ENCODE measurements at regions not wholly inside any gene's neighbourhood (a gene's known extent, or its start where the extent isn't known, plus 50 kb on each side); places are given as distances from the start of the nearest gene placed in this dataset.
"Not testable (repeated sequence)": the region's sequence is repeated elsewhere in the genome, so short reads cannot be mapped to it uniquely, and the experiment has no call there.

- DNase-seq: no peak
These were observed 213.9 kb upstream of the UBASH3B start for GRCh38 chr11:122441666-122442035.

DNA sequence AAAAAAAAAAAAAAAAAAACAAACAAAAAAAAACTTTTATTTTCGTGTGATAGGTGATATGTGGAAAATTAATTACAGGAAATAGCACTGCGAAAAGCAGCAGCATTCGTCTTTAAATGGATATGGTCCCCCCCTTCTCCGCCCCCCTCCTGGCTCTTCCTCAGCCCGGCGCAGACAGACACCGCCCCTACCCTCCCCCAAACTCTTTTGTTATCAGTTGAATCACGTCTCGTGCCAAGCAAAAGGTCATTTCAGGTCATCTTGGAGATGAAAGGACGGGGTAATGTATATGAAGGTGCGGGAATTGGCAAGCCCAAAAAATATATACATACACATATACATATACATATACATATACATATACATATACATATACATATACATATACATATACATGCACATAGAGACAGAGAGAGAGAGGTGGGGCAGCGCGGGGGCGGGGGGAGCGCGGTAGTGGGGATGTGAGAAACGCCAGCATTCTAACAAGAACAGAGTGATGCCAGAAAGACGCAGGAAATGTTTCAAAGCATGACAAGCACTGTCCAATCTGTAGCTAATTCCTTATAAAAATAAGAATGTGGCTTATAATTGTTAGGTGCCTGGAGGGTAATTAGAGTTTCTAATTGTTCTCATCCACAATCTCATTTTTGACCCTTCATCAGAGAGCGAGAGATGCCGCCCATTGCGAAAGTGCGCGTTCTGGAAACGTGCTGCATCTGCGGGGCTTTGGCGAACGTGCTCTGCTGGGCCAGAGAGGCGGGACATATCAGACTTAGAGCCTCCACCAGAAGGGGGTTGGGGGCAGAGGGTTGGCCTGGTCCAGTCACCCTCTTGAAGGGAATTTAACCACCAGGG lies 214.5 kb upstream of the UBASH3B start:
- no peak for DNase-seq

DNA sequence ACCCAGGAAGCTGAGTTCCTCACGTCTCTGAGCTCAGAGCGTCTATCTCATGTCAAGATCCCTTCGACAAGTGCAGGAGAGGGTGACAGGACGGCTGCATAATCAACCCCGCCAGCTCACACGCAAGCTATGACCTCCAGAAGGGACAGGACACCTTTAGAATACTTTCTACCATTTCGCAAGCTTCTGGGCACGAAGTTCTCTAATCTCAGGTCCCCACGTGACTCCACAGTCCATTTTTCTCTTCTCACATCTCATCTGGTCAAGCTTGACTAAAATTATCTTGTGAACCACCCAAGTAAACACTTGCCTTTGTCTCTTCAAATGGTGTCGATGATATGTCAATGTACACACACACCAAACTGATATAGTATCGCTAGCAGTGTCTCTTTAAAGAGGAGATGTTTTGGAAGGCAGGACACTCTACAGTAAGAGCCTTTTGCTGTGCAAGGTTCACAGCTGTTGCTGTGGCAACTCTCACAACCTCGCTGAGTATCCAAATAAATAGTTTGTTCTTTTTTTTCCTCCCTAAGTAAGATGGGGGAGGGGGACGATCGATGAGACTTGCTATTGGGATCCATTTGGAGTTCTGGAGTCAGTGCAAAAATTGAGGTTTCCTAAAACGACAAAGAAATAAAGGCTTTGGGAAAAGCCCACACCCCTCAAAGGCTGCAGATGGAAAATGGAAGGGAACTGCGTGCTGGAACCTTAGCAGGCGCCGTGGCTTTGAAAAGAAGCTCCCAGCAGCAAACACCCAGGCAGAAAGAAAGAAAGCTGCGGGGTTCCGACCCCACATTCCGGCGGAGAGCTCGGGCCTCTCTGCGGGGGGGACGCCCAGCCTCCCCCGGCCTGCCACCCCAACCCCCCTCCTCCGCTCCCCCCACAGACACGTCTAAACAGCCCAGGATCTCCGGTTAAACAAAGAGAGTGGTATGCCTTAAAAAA lies 215.4 kb upstream of the UBASH3B start:
- no peak for DNase-seq

DNA sequence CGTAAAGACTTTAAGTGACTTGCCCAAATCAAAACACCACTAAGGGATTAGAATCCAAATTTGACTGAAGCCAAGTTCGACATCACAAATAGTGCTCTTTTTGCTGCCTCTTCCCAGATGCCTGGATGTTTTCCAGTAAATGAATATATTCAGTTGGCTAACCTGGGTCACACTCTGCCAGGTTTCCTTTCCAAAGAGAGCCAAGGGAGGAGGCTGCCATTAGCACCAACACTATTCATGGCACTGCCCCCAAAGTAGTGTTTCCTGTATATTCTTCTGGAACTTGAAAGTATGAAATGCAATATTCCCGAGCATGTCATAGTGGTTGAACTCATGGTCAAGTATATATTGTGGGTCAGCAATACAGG lies 219.3 kb upstream of the UBASH3B start:
- no peak for DNase-seq

DNA sequence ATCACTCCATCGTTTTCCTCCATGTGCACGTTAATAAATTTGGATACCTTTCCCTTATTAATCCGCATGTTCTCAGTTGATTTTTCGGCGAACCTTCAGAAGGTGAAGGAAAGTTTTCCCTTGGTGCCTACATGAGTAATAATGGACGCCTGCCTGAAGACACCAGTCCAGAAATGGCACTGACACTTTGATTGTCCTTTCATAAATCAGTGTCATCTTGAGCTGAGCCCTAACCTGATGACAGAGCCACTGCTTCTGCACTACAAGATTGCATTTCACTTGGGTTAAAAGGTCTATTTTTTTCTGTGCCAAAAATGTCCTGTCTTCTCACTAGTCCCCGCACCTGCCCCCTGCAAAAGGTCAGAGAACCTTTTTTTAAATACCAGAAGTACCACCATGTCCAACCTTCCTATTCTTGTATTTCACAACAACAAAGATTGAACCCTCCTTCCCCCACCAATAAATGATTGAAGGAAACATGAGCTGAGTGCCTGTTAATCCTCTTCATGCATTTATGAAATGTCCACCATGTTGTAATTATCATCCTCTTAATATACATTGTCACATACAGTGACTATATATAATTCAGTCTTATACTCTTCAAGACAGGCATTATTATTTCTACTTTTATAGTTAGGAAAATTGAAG lies 219.9 kb upstream of the UBASH3B start:
- no peak for DNase-seq

GRCh38 chr11:122434786-122435185 lies 220.7 kb upstream of the UBASH3B start:
- DNase-seq: no peak

DNA sequence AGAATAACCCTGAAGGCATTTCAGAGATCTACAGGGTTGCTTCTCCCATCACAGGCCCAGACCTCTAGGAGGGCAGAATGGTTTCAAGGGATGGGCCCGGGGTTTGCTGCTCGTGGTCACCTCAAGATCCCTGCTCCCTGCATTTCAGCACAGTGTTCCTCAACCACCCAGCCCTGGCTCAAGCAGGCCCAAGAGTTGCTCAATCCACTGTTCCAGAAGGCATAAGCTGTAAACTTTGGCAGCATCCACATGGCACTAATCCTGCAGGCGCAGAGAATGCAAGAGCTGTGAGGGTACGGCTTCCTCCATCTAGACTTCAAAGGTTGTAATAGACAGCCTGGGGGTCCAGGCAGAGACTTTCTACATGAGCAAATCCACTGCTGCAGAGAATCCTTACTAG lies 225.0 kb upstream of the UBASH3B start:
- DNase-seq: no peak

DNA sequence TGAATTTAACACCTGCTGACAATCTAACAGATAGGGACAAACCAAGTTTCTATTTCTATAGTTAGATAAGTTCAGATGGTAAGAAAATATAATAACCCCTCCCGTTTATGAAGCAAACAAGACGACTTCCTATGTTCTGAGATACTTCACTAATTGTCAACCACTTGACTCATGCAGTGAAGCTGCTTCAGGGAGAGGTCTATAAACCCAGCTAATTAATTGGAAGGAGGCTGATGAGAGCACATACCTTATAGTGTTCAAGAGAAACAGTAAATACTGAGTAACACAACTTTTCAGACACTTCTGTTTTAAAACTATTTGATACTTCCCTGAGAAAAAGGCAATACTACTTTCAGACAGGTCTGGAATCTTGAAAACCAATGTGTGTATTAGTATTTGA lies 229.4 kb upstream of the UBASH3B start:
- DNase-seq: no peak

DNA sequence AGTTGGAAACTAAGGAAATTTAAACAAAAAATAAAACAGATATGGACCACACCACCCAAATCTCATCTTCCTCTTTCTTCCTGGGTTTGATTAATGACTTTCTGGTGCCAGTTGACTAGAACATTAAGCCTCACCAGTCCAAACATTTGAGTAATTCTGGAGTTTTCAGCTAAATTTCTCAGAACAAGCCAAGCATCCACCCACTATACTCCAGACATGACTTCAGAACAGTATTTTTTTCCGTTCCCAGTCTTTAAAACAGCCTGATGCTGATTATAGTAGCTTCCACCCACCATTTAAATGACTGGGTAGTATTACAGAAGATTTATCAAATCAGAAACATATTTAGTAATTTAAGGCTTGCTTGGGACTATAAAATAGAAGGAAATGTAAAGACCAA lies 230.9 kb upstream of the UBASH3B start:
- no peak for DNase-seq

DNA sequence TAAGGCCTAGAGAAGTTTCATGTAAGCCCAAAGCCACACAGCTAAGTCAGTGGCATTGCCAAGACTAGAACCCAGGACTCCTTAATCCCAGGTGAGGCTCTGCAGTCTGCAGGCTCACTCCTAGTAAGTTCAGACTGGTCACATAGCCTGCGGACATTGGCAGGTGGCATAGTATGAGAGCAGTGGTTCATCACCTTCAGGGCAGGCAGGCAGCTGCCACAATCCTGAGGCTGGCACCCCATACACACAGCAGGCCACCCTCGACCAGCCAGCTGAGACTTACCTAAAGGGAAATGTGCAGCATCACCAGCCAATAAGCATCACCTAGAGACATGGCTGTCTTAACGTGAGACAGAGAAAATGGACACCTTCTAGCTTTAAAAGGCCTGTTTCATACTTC lies 231.6 kb upstream of the UBASH3B start:
- no peak for DNase-seq

DNA sequence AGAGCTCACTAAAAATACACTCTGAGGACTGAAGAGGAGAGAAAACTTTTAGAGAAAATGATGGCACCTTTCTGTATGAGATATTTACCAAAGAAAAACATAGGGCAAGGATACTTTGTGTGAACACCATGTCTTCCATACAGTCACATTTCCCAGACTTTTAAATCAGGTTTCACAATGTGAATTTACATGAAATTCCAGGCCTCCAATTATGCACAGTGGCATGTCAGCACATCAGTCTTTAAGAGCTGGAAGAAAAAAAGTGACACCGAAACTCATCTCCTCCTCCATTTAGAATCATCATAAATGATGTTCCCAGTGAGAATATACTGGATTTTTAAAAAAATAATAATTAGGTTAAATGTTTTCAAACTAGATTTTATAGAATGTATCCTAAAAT lies 232.2 kb upstream of the UBASH3B start:
- DNase-seq: no peak

- no peak for DNase-seq
These were observed 232.8 kb upstream of the UBASH3B start for GRCh38 chr11:122422682-122423081.

GRCh38 chr11:122421702-122422101 lies 233.8 kb upstream of the UBASH3B start:
- DNase-seq: no peak

- no peak for DNase-seq
These were observed 237.5 kb upstream of the UBASH3B start for GRCh38 chr11:122418032-122418431.

DNA sequence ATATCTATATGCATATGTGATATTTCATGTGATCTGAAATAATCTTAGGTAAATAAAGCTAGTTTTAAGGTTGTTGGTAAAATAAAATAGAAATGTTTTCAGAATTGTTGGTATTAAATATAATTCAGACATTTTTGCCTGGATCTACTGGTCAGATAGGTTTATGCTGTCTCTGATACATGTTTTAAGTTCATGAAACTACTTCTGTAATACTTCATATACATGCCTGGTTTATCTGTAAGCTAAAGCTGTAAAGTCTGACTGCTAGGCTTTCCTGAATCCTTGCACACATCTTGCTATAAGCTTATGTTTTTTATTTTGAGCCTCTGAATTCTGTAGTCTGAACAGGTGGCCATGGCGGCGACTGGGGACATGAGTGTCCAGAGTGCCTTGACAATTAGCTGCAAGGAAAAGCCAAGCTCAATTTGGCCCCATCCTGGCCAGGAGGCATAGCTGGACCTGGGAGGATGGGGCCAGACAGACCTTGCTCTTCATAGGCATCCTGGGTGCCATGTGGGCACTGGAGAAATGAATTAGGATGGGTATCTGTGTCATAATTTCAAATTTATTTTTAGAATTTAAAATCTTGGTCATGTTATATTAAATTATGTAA lies 241.0 kb upstream of the UBASH3B start:
- no peak for DNase-seq

DNA sequence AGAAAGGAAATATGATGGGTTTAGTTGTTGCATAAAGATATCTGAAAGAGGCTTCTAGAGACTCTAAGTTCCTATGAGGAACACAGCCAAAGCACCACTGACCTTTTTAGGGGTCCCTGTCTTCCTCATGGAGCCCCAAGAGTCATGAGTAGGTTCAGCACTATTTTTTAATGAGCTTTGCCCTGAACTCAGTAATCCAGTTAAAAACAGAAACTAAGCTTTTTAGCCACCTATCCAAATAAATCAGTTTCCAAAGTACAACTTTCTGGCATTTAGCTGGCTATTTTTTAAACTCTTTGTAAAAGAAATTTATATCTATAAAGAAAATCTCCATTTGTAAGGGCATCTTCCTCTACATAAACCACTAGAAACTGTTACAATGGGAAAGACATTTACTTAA lies 241.8 kb upstream of the UBASH3B start:
- no peak for DNase-seq

DNA sequence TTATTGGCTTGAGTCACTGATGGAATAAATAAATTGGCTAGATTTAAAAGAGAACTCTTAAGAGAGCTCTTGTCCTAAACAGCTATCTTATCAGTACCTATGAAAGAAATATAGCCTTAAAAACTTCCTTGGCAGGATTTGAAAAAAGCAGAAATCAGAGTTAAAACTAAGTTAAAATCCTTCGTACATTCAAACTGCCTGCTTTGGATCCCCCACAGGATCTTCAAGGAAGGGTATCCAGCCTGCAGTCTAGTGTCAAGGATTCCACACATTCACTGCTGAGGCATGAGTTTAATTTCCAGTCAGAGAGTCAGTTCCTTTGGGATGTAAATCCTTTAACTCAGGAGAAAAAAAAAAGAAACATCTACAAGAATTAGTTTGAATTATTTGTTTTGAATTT lies 242.9 kb upstream of the UBASH3B start:
- no peak for DNase-seq

GRCh38 chr11:122406466-122406865 lies 249.1 kb upstream of the UBASH3B start:
- DNase-seq: no peak

GRCh38 chr11:122405547-122406341 lies 249.8 kb upstream of the UBASH3B start:
- no peak for DNase-seq

GRCh38 chr11:122404571-122404970 lies 251.0 kb upstream of the UBASH3B start:
- DNase-seq: no peak

DNA sequence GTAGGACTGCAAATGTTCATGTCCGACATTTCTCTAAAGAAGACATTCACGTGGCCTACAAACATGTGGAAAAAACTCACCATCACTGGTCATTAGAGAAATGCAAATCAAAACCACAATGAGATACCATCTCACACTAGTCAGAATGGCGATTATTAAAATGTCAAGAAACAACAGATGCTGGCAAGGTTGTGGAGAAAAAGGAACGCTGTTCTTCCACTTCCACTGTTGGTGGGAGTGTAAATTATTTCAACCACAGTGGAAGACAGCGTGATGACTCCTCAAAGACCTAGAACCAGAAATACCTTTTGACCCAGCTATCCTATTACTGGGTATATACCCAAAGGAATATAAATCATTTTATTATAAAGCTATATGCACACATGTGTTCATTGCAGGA lies 253.9 kb upstream of the UBASH3B start:
- DNase-seq: not testable (repeated sequence)

DNA sequence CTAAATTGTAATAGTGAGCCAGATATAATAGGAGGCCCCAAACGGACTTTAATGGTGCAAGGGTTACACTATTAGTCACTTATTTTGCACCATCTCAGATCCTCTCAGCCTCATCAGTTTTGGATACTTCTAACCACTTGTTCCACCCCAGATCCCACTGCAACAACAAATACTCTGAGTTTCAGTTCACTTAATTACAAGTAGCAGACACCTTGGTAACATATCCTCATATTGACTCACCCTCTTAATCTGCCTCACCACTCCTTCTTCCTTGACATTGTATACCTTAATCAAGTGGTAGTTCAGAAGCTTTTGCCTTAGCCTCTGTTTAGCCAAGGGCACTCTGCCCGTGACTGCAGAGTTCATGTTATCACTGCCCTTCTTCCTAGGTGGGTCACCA lies 256.1 kb upstream of the UBASH3B start:
- no peak for DNase-seq

Measured in stimulated activated CD4-positive, alpha-beta T cell treated with anti-CD3 and anti-CD28 coated beads, Interleukin-2, amount 100 ng/mL, for 24 hours (primary cell).